Neuronal stem cell (in vitro differentiated cells): ENCODE measurements at regions not wholly inside any gene's neighbourhood (a gene's known extent, or its start where the extent isn't known, plus 50 kb on each side); places are given as distances from the start of the nearest gene placed in this dataset.

Experiments
- DNase-seq: peaks from one replicate; pipeline ENCODE4 v3.0.0-alpha.2; 2013; ENCODE audit warnings: low spot score
- H2AFZ ChIP-seq: one replicate; pipeline ENCODE4 v1.6.1; 2013; ENCODE audit warnings: mild to moderate bottlenecking, low read length, inconsistent platforms
- H2AK5ac ChIP-seq: 2 replicates; pipeline ENCODE4 v1.6.1; 2013; ENCODE audit warnings: low read depth, mild to moderate bottlenecking, inconsistent platforms, low read length, moderate library complexity, mixed read lengths
- H2BK120ac ChIP-seq: 2 replicates; pipeline ENCODE4 v1.6.1; 2013; ENCODE audit warnings: low read depth, mild to moderate bottlenecking, inconsistent platforms, low read length, moderate library complexity, mixed read lengths
- H2BK12ac ChIP-seq: one replicate; pipeline ENCODE4 v1.6.1; 2013; ENCODE audit warnings: low read length, inconsistent platforms
- H2BK15ac ChIP-seq: 2 replicates; pipeline ENCODE4 v1.6.1; 2013; ENCODE audit warnings: mild to moderate bottlenecking, low read length, inconsistent platforms, mixed read lengths
- H2BK5ac ChIP-seq: one replicate; pipeline ENCODE4 v1.6.1; 2013; ENCODE audit warnings: inconsistent platforms, mild to moderate bottlenecking, low read length, moderate library complexity
- H3K14ac ChIP-seq: one replicate; pipeline ENCODE4 v1.6.1; 2013; ENCODE audit warnings: low read length, inconsistent platforms
- H3K18ac ChIP-seq: 2 replicates; pipeline ENCODE4 v1.6.1; 2013; ENCODE audit warnings: low read length, inconsistent platforms
- H3K23ac ChIP-seq: 2 replicates; pipeline ENCODE4 v1.6.1; 2013; ENCODE audit warnings: low read depth, mild to moderate bottlenecking, mixed read lengths, low read length, inconsistent platforms; ENCODE audit not compliant: poor library complexity
- H3K27ac ChIP-seq: replicated peaks from 3 replicates; pipeline ENCODE4 v1.5.1; 2013; ENCODE audit warnings: low read length, inconsistent platforms
- H3K27me3 ChIP-seq, 3 experiments: 2 replicates each; pipeline ENCODE4 v1.6.1; 2013; ENCODE audit warnings: low read length in 3 of 3, mild to moderate bottlenecking in 2 of 3, inconsistent platforms in 1 of 3, low read depth in 1 of 3, mixed read lengths in 1 of 3, moderate library complexity in 1 of 3; ENCODE audit not compliant: control insufficient read depth in 3 of 3, insufficient read depth in 3 of 3
- H3K36me3 ChIP-seq, 2 donors: replicated peaks in 1 of 2; 2 replicates each; pipeline ENCODE4 v1.6.1; 2013; ENCODE audit warnings: low read length in 2 of 2; ENCODE audit not compliant: control insufficient read depth in 2 of 2, insufficient read depth in 2 of 2
- H3K4ac ChIP-seq: 2 replicates; pipeline ENCODE4 v1.6.1; 2013; ENCODE audit warnings: inconsistent platforms, mild to moderate bottlenecking, low read length, moderate library complexity
- H3K4me1 ChIP-seq, 2 donors: 1 replicate in 1 of 2; 2 replicates in 1 of 2; pipeline ENCODE4 v1.6.1; 2013; ENCODE audit warnings: low read length in 2 of 2, low read depth in 1 of 2; ENCODE audit not compliant: control insufficient read depth in 2 of 2, insufficient read depth in 1 of 2
- H3K4me2 ChIP-seq: one replicate; pipeline ENCODE4 v1.6.1; 2013; ENCODE audit warnings: mild to moderate bottlenecking, low read length, inconsistent platforms; ENCODE audit not compliant: insufficient read depth, poor library complexity, severe bottlenecking
- H3K4me3 ChIP-seq, 2 donors: 2 replicates each; pipeline ENCODE4 v1.5.1; 2013; ENCODE audit warnings: low read length in 2 of 2, mild to moderate bottlenecking in 2 of 2, inconsistent platforms in 1 of 2, moderate library complexity in 1 of 2
- H3K79me1 ChIP-seq: one replicate; pipeline ENCODE4 v1.6.1; 2013; ENCODE audit warnings: low read depth, mild to moderate bottlenecking, inconsistent platforms, low read length, moderate library complexity
- H3K9ac ChIP-seq: one replicate; pipeline ENCODE4 v1.6.1; 2013; ENCODE audit warnings: mild to moderate bottlenecking, low read depth, low read length, inconsistent platforms; ENCODE audit not compliant: poor library complexity
- H3K9me3 ChIP-seq, 2 donors: replicated peaks in 1 of 2; 2 replicates each; pipeline versions ENCODE3 to v1.6.1; 2013; ENCODE audit warnings: low read length in 2 of 2, mild to moderate bottlenecking in 2 of 2, inconsistent platforms in 1 of 2, low read depth in 1 of 2, mixed read lengths in 1 of 2, moderate library complexity in 1 of 2; ENCODE audit not compliant: control insufficient read depth in 2 of 2, insufficient read depth in 1 of 2
- H4K8ac ChIP-seq: one replicate; pipeline ENCODE4 v1.6.1; 2013; ENCODE audit warnings: low read depth, mild to moderate bottlenecking, inconsistent platforms, low read length, moderate library complexity
- H4K91ac ChIP-seq: one replicate; pipeline ENCODE4 v1.6.1; 2013; ENCODE audit warnings: low read length, low read depth, mild to moderate bottlenecking, inconsistent platforms; ENCODE audit not compliant: poor library complexity
- WGBS, 2 donors: extraction: QIAGEN DNeasy Blood & Tissue Kit; methylation state at CpG; one replicate each; pipeline ENCODE4 v1.1.7; 2013; ENCODE audit warnings: missing lambda C conversion rate in 2 of 2, mixed read lengths in 1 of 2; ENCODE audit not compliant: insufficient read length in 2 of 2, insufficient replicate concordance in 1 of 2; ENCODE audit errors: extremely low coverage in 2 of 2; 5-methylcytosine and 5-hydroxymethylcytosine counted together

GRCh38 chr1:194338241-194338948 is 1152.0 kb upstream of the B3GALT2 start:
- H2BK5ac ChIP-seq, result no peak overlapping the region
- no peak for DNase-seq
- H2BK12ac ChIP-seq, result no peak overlapping the region
- no peak overlapping the region for H4K8ac ChIP-seq
- H3K4me3 ChIP-seq, result no peak overlapping the region
- H3K79me1 ChIP-seq, result no peaks in the 10 kb centered on the region
- H3K18ac ChIP-seq, result no peak overlapping the region
- H3K27me3 ChIP-seq, result no peaks in the 10 kb centered on the region
- H3K4me1 ChIP-seq, result no peaks in the 10 kb centered on the region
- no peak overlapping the region for H2AK5ac ChIP-seq
- H2BK120ac ChIP-seq, result no peak overlapping the region
- H2AFZ ChIP-seq, result peak overlapping the region; percentile 52
- H3K36me3 ChIP-seq, result no peaks in the 10 kb centered on the region
- H3K27ac ChIP-seq, result no peak overlapping the region
- H3K9me3 ChIP-seq, result no peaks in the 10 kb centered on the region
- no peak overlapping the region for H3K4me2 ChIP-seq
- no CpG with 5 or more reads among the region's 1 CpG for WGBS, 2 donors
- H3K9ac ChIP-seq, result no peak overlapping the region
- no peak overlapping the region for H3K4ac ChIP-seq
- H2BK15ac ChIP-seq, result no peak overlapping the region
- H3K14ac ChIP-seq, result no peak overlapping the region
- H3K23ac ChIP-seq, result no peak overlapping the region
- H4K91ac ChIP-seq, result no peak overlapping the region

GRCh38 chr1:194333240-194333639 is 1146.8 kb upstream of the B3GALT2 start:
- no peak overlapping the region for H2BK5ac ChIP-seq
- no peak overlapping the region for H3K4me3 ChIP-seq
- no peaks in the 10 kb centered on the region for H3K36me3 ChIP-seq
- H3K27me3 ChIP-seq, result no peaks in the 10 kb centered on the region
- no peak overlapping the region for H3K4ac ChIP-seq
- H2BK120ac ChIP-seq, result no peak overlapping the region
- no peak overlapping the region for H3K4me2 ChIP-seq
- no peak overlapping the region for H4K8ac ChIP-seq
- no peaks in the 10 kb centered on the region for H3K4me1 ChIP-seq
- H2AFZ ChIP-seq, result no peak overlapping the region
- H3K23ac ChIP-seq, result no peak overlapping the region
- no peak overlapping the region for H3K27ac ChIP-seq
- no peak overlapping the region for H3K18ac ChIP-seq
- no peak overlapping the region for H2BK12ac ChIP-seq
- no peak overlapping the region for H4K91ac ChIP-seq
- H2AK5ac ChIP-seq, result no peak overlapping the region
- H3K9me3 ChIP-seq, result no peaks in the 10 kb centered on the region
- no peak for DNase-seq
- no peak overlapping the region for H3K9ac ChIP-seq
- WGBS, 2 donors, result no CpG with 5 or more reads among the region's 3 CpGs
- H3K14ac ChIP-seq, result no peak overlapping the region
- no peak overlapping the region for H2BK15ac ChIP-seq
- H3K79me1 ChIP-seq, result no peaks in the 10 kb centered on the region

- Histone ChIP-seq H3K27ac (no peak overlapping the region), H4K8ac (no peak overlapping the region), H4K91ac (no peak overlapping the region), H3K4me2 (no peak overlapping the region), H2AFZ (no peak overlapping the region), H2BK120ac (no peak overlapping the region), H3K36me3 (no peaks in the 10 kb centered on the region), H3K4ac (no peak overlapping the region), H3K79me1 (no peaks in the 10 kb centered on the region), H3K9ac (no peak overlapping the region), H3K9me3 (no peaks in the 10 kb centered on the region), H2BK15ac (no peak overlapping the region), H3K18ac (no peak overlapping the region), H3K4me1 (no peaks in the 10 kb centered on the region), H3K27me3 (no peaks in the 10 kb centered on the region), H2BK12ac (no peak overlapping the region), H2AK5ac (no peak overlapping the region), H3K4me3 (no peak overlapping the region), H2BK5ac (no peak overlapping the region), H3K14ac (no peak overlapping the region), H3K23ac (no peak overlapping the region)
- no CpG with 5 or more reads among the region's 2 CpGs for WGBS, 2 donors
- DNase-seq, result no peak
Measured at GRCh38 chr1:194331758-194332157, 1145.3 kb upstream of the B3GALT2 start.

- Histone ChIP-seq H2BK120ac (no peak overlapping the region), H4K91ac (no peak overlapping the region), H2BK15ac (no peak overlapping the region), H3K18ac (no peak overlapping the region), H3K27me3 (no peaks in the 10 kb centered on the region), H3K14ac (no peak overlapping the region), H3K79me1 (no peaks in the 10 kb centered on the region), H3K4me2 (no peak overlapping the region), H2AK5ac (no peak overlapping the region), H3K4me3 (no peak overlapping the region), H4K8ac (no peak overlapping the region), H3K36me3 (no peaks in the 10 kb centered on the region), H3K4me1 (no peaks in the 10 kb centered on the region), H3K23ac (no peak overlapping the region), H2BK12ac (no peak overlapping the region), H2AFZ (peak overlapping the region; percentile 63), H3K4ac (no peak overlapping the region), H3K9me3 (no peaks in the 10 kb centered on the region), H3K27ac (no peak overlapping the region), H2BK5ac (no peak overlapping the region), H3K9ac (no peak overlapping the region)
- DNase-seq, result no peak
- no CpG with 5 or more reads among the region's 4 CpGs for WGBS, 2 donors
Measured at GRCh38 chr1:194322751-194323150, 1136.3 kb upstream of the B3GALT2 start.
